HG02870 (cell line): ENCODE measurements at regions not wholly inside any gene's neighbourhood (a gene's known extent, or its start where the extent isn't known, plus 50 kb on each side); places are given as distances from the start of the nearest gene placed in this dataset.
"Not testable (repeated sequence)": the region's sequence is repeated elsewhere in the genome, so short reads cannot be mapped to it uniquely, and the experiment has no call there.

ENCODE experiments used
- ATAC-seq: cut with Tn5 transposase; IDR thresholded peaks from one replicate; pipeline ENCODE4 v1.9.1; 2021; ENCODE audit warnings: mild to moderate bottlenecking, moderate library complexity; ENCODE audit not compliant: unreplicated experiment

DNA sequence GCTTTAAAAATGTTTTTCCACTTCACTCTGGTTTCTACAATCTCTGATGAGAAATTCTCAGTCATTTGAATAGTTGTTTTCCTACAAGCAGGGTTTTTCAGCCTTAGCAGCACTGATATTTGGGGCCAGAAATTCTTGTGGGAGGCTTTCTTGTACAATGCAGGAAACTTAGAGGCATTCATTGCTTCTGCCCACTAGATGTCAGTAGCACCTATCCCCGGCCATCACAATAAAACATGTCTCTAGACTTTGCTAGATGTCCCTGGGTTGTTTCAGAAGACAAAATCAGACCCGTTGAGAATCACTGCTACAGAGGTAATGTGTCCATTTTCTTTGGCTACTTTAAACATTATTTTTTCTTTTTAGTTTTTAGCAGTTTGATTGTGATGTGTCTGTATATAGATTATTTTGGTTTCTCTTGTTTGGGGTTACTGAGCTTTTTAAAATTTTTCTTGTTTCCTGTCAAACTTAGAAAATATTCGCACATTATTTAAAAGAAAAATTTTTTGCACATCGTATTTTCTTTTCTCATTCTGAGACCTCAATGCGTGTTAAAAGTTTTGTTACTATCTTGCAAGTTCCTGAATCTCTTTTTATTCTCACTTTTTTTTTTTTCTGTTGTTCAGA, 60.8 kb upstream of the CCDC179 start:
- peak; percentile 97 for ATAC-seq

GRCh38 chr11:22922672-22923071, 62.4 kb upstream of the CCDC179 start:
- no peak for ATAC-seq

- ATAC-seq = no peak
These were observed 63.3 kb upstream of the CCDC179 start for GRCh38 chr11:22923561-22923960.

GRCh38 chr11:22926341-22926740, 66.1 kb upstream of the CCDC179 start:
- ATAC-seq = no peak

DNA sequence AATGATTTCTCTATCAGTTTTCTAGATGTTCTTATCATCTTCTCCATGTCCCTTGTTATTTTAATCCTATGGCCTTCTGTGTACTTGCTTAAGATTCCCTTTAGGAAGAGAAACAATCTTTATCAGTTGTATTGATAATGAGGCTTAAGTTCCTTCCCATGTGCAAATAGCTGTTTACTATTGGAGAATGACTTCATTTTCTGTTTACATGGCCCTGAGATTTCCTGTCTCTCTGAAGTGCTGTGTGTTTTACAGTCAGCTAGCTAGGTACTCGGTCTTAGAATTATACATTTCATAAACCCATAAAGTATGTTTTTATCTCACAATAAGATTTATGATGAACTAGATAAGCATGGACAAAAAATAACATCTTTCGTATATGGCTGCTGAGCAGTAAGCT, 67.5 kb upstream of the CCDC179 start:
- no peak for ATAC-seq

DNA sequence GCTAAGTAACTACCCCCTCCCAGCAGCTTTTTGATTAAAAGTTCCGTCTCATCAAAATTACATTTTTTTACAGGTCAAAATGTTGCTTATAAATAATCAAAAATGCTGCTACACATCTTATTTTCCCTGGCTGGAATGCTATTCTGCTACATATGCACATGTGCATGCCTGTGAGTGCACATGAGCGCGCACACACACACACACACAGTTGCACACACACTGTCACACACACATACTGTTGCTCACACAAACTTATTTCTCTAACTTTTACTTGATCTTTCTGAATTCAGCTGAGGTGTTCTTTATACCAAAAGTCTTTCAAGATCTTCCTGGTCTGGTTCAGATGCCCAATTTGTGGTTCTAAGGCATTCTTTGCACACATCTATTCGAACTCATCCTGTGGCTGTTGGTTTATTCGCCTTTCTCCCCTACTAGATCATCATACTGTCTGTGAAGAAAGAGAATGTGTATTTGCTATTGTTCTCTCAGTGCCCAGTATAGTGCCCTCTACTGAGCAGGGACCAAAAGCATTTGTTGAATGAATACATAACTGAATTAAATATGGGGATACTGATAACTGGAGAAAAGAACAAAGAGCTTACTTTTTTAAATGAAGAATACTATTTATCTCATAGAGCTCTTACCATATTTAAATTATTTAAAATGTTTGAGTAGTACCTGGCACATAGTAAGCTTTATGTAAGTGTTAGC, 68.1 kb upstream of the CCDC179 start:
- ATAC-seq = no peak

- ATAC-seq = peak; percentile 98
These were observed 70.7 kb upstream of the CCDC179 start for GRCh38 chr11:22930816-22931594.

- no peak for ATAC-seq
These were observed 78.4 kb upstream of the CCDC179 start for GRCh38 chr11:22938691-22939090.

DNA sequence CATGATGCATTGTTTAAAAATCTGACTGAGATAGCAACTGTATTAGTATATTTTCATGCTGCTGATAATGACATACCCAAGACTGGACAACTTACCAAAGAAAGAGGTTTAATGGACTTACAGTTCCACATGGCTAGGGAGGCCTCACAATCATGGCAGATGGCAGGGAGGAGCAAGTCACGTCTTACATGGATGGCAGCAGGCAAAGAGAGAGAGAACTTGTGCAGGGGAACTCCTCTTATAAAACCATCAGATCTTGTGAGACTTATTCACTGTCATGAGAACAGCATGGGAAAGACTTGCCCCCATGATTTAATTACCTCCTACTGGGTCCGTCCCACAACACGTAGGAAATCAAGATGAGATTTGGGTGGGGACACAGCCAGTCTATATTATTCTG, 81.3 kb upstream of the CCDC179 start:
- ATAC-seq = not testable (repeated sequence)

- ATAC-seq = no peak
These were observed 97.5 kb upstream of the CCDC179 start for GRCh38 chr11:22957786-22958185.

- ATAC-seq = no peak
These were observed 114.0 kb upstream of the CCDC179 start for GRCh38 chr11:22974251-22974650.

DNA sequence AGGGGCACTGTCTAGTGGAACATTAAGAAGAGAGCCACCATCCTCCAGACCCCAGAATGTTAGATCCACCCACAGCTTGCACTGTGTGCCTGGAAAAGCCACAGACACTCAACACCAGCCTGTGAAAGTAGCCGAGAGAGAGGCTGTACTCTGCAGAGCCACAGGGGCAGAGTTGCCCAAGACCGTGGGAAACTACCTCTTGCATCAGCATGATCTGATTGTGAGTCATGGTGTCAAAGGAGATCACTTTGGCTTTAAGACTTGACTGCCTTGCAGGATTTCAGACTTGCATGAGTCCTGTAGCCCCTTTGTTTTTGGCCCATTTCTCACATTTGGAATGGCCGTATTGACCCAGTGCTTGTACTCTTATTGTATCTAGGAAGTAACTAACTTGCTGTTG, 115.9 kb upstream of the CCDC179 start:
- ATAC-seq = no peak

DNA sequence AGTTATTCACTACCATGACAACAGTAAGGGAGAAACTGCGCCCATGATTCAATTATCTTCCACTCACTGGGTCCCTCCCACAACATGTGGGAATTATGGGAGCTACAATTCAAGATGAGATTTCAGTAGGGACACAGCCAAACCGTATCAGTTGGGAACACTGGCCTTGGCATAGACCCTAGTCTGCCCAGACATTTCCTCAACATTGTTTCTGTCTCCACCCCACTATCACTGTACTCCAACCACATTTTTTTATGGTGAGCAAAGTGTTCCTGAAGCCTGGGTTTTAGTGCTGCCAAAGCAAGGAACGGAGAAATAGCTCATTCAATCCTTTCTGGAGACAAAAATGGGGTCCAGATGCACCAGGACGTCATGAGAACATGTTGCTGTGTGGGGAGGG, 122.6 kb upstream of the CCDC179 start:
- ATAC-seq = no peak

- no peak for ATAC-seq
These were observed 123.8 kb upstream of the CCDC179 start for GRCh38 chr11:22984045-22984444.

DNA sequence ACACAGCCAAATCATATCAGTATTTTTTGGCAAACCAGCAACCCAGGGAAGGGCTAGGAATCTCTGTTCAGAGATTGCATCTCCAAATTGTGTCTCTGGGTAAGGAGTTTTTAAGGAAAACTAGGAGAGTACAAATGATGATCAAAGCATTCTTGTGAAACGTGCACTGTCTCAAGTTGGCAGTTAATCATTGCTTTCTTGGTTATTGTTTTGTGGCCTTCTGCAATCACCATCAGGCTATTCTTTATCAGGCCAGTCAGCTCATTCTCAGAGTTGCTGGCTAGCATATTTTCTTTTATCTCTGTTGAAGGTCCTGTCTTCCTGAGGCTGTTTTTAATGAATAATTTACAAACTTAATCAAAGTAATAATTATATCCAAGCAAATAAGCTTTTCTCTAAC, 129.1 kb upstream of the CCDC179 start:
- ATAC-seq = no peak

DNA sequence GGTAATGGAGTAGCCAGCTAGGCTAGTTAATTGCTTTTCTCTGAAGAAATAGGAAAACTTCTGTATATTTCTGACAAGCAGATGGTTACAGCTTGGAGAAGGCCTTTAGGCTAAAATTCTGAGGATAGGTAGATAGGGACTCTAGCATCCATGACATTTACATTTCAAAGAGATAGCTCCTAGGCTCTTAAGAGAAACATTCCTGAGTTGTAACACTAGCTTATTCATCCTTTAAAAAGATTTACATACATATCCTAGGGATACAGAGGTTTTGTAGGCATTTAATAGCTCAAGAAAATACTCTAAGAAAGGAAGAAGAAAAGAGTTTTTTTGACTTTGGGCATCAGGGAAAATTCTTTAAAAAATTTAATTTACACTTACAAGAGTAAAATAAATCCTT, 130.9 kb upstream of the CCDC179 start:
- ATAC-seq = no peak

GRCh38 chr11:23006730-23007129, 146.5 kb upstream of the CCDC179 start:
- ATAC-seq = no peak

GRCh38 chr11:23010790-23011335, 150.6 kb upstream of the CCDC179 start:
- ATAC-seq = no peak

DNA sequence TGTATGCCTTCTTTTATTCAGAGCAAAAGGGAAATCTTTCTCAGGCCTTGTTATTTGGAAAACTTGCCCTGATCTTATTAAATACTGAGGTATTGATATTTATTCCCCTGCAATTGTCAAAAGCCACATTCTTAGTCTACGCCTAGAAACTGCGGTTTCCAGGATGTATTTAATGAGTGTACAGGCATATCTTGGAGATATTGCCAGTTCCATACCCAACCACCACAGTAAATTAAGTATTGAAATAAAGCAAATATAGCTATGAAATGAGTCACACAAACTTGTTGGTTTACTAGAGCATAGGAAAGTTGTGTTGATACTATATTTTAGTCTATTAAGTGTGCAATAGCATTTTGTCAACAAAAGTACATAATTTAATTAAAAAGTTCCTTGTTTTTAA, 152.7 kb upstream of the CCDC179 start:
- ATAC-seq = no peak

GRCh38 chr11:23013509-23013908, 153.2 kb upstream of the CCDC179 start:
- ATAC-seq = no peak

- no peak for ATAC-seq
These were observed 161.1 kb upstream of the CCDC179 start for GRCh38 chr11:23021287-23021863.
